MCF 10A (cell line): ENCODE measurements at regions not wholly inside any gene's neighbourhood (a gene's known extent, or its start where the extent isn't known, plus 50 kb on each side); places are given as distances from the start of the nearest gene placed in this dataset.

Experiments used
- BruUV-seq: library from RNA; stranded (reverse); fragments of 400-500 nt; replicated peaks from 2 replicates; lab custom pipeline; 2021; lab: Mats Ljungman, UMichigan
- CTCF ChIA-PET: fragments of 300-600 bp; sonication (Branson Sonifier 250); formaldehyde crosslinking; extraction: SDS; loops from one replicate; lab custom pipeline; 2021; ENCODE audit warnings: antibody characterized with exemption, inconsistent platforms; lab: Yijun Ruan, JAX
- POLR2A ChIA-PET: fragments of 300-600, 350-650 bp; sonication (Branson Sonifier 250); formaldehyde crosslinking; extraction: SDS; loops from one replicate; lab custom pipeline; 2020; ENCODE audit warnings: antibody characterized with exemption, inconsistent platforms; lab: Yijun Ruan, JAX
- DNase-seq: peaks from one replicate; pipeline ENCODE4 v3.0.0-alpha.2; 2018; ENCODE audit not compliant: unreplicated experiment
- H3K27ac Mint-ChIP-seq: one replicate; pipeline ENCODE4 v1.8.0; 2022; ENCODE audit warnings: mild to moderate bottlenecking, low read depth, mixed read lengths; ENCODE audit not compliant: unreplicated experiment
- H3K27me3 Mint-ChIP-seq: one replicate; pipeline ENCODE4 v1.8.0; 2022; ENCODE audit warnings: mixed read lengths; ENCODE audit not compliant: insufficient read depth, unreplicated experiment
- H3K36me3 Mint-ChIP-seq: one replicate; pipeline ENCODE4 v1.8.0; 2022; ENCODE audit warnings: mild to moderate bottlenecking, moderate library complexity, mixed read lengths; ENCODE audit not compliant: insufficient read depth, unreplicated experiment
- H3K4me1 Mint-ChIP-seq: one replicate; pipeline ENCODE4 v1.8.0; 2022; ENCODE audit warnings: mixed read lengths; ENCODE audit not compliant: insufficient read depth, unreplicated experiment
- H3K4me3 Mint-ChIP-seq: one replicate; pipeline ENCODE4 v1.8.0; 2022; ENCODE audit warnings: mild to moderate bottlenecking, moderate library complexity, mixed read lengths; ENCODE audit not compliant: unreplicated experiment
- H3K9me3 Mint-ChIP-seq: one replicate; pipeline ENCODE4 v1.8.0; 2022; ENCODE audit warnings: mixed read lengths; ENCODE audit not compliant: unreplicated experiment
- CTCF ChIP-seq: fragments of 200-600 bp; IDR thresholded peaks from one replicate; pipeline ENCODE4 v1.8.0; 2022; ENCODE audit warnings: antibody characterized with exemption, mild to moderate bottlenecking; ENCODE audit not compliant: unreplicated experiment
- intact Hi-C: fragments of 100-400 bp; cut with micrococcal nuclease; formaldehyde crosslinking; loops from 2 replicates; pipeline ENCODE4 v1.14.1; 2022

DNA sequence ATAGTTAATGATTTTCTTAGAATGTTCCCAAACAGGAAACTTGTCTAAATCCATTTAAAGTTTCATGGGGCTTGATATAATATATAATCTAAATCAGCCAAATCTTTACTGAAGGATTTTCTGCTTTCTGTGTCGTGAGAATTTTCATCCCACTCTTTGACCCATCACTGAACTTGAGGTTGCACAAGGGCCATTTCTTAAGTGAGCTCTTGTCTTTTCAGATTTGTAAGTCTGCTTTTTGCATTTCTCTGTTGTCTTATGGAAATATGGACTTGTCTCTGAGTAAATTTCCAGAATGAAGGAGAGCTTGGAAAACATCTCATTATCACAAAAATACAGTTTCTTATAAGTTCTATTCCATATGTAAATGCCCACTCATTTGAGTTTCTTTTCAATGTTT is 149.2 kb upstream of the ARRDC3 start:
- CTCF ChIA-PET: no interaction called here
- no TSS peak for BruUV-seq
- Mint-ChIP-seq H3K4me3 (no peak overlapping the region), H3K36me3 (no peaks in the 10 kb centered on the region), H3K27me3 (no peaks in the 10 kb centered on the region), H3K9me3 (no peaks in the 10 kb centered on the region), H3K27ac (no peak overlapping the region), H3K4me1 (no peaks in the 10 kb centered on the region)
- POLR2A ChIA-PET: no interaction called here
- intact Hi-C loops: no loop called here
- DNase-seq: no peak
- TF ChIP-seq CTCF: no peak

DNA sequence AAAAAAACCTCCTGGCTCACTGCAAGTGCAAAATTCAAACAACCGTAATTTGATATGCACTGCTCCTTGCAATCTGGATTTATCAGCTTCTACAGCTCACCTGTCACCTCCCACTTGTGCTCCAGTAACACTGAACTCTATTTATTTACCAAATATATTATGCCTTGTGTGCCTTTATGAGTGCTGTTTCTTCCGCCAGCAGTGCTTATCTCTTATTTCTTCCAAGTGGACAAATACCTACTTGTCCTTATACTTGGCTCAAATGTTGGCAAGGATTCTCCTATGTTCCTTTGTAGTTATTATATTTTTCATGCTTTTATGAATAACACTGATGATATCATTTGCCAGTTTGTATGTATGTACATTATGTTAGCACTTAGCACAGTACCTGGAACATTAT is 145.7 kb upstream of the ARRDC3 start:
- H3K27ac Mint-ChIP-seq: no peak overlapping the region
- no peak overlapping the region for H3K4me3 Mint-ChIP-seq
- DNase-seq: no peak
- TF ChIP-seq CTCF: no peak
- H3K27me3 Mint-ChIP-seq: no peaks in the 10 kb centered on the region
- no TSS peak for BruUV-seq
- ChIA-PET POLR2A (interaction anchor here (0.6 kb wide), 1 partner anchor 15 kb away, joined by 3 read pairs; no protein-coding TSS in a partner anchor), CTCF (interaction anchor here (0.8 to 1.1 kb wide), 2 partner anchors 28 to 29 kb away, joined by 3 read pairs; no protein-coding TSS in a partner anchor)
- no peaks in the 10 kb centered on the region for H3K36me3 Mint-ChIP-seq
- no peaks in the 10 kb centered on the region for H3K4me1 Mint-ChIP-seq
- intact Hi-C loops: no loop called here
- H3K9me3 Mint-ChIP-seq: no peaks in the 10 kb centered on the region

DNA sequence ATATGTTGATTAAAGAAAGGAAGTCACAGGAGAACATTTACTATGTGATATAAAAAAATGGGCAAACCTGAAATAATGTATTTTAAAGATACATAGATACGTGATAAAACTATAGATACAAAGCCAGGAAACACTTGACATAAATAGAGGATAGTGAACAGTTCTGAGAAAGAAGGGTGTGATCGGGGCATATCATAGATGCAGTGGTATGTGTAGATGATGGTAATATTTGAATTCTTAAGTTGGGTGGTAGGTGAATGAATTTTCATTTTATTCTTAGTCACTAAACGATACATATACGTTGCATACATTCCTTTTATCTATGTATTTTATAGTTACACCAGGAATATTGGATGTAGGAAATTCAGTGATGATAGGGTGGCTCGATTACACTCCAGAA is 138.7 kb upstream of the ARRDC3 start:
- ChIA-PET POLR2A (no interaction called here), CTCF (no interaction called here)
- Mint-ChIP-seq H3K36me3 (no peaks in the 10 kb centered on the region), H3K4me3 (no peak overlapping the region), H3K4me1 (no peaks in the 10 kb centered on the region), H3K9me3 (no peaks in the 10 kb centered on the region), H3K27ac (no peak overlapping the region), H3K27me3 (no peaks in the 10 kb centered on the region)
- DNase-seq: no peak
- TF ChIP-seq CTCF: no peak
- intact Hi-C loops: no loop called here
- BruUV-seq: no TSS peak

GRCh38 chr5:91521334-91521733 is 138.2 kb upstream of the ARRDC3 start:
- no peak for DNase-seq
- H3K4me1 Mint-ChIP-seq: no peaks in the 10 kb centered on the region
- POLR2A ChIA-PET: no interaction called here

More at GRCh38 chr5:91521334-91521733, 138.2 kb upstream of the ARRDC3 start:
- Mint-ChIP-seq H3K4me3 (no peak overlapping the region), H3K9me3 (no peaks in the 10 kb centered on the region), H3K36me3 (no peaks in the 10 kb centered on the region), H3K27me3 (no peaks in the 10 kb centered on the region), H3K27ac (no peak overlapping the region)
- TF ChIP-seq CTCF: no peak
- intact Hi-C loops: no loop called here
- CTCF ChIA-PET: no interaction called here
- BruUV-seq: no TSS peak
